GM23338 (cell line): ENCODE measurements at regions not wholly inside any gene's neighbourhood (a gene's known extent, or its start where the extent isn't known, plus 50 kb on each side); places are given as distances from the start of the nearest gene placed in this dataset.

ENCODE experiments used
- ATAC-seq: fragments of 200-7000 bp; cut with Tn5 transposase; 3 replicates; pipeline ENCODE4 v1.9.1; 2020
- DNase-seq: peaks from one replicate; pipeline ENCODE4 v3.0.0-alpha.2; 2015; ENCODE audit warnings: low spot score
- H2AFZ ChIP-seq: fragments of 200-600 bp; sonication (generic); 2 replicates; pipeline ENCODE4 v1.8.0; 2016; ENCODE audit warnings: antibody characterized with exemption, mild to moderate bottlenecking, moderate library complexity
- H3F3A ChIP-seq: fragments of 200-600 bp; sonication (generic); replicated peaks from 2 replicates; pipeline ENCODE4 v1.8.0; 2017; ENCODE audit warnings: antibody characterized with exemption, mixed run types, low read depth
- H3K27ac ChIP-seq: fragments of 200-600 bp; sonication (generic); 2 replicates; pipeline ENCODE4 v1.6.1; 2016; ENCODE audit warnings: low read depth
- H3K27me3 ChIP-seq: fragments of 200-600 bp; sonication (generic); 2 replicates; pipeline ENCODE4 v1.8.0; 2016; ENCODE audit warnings: mild to moderate bottlenecking, mixed run types, moderate library complexity; ENCODE audit not compliant: insufficient read depth
- H3K36me3 ChIP-seq: fragments of 200-600 bp; sonication (generic); 2 replicates; pipeline ENCODE4 v1.8.0; 2016; ENCODE audit warnings: mild to moderate bottlenecking; ENCODE audit not compliant: insufficient read depth
- H3K4me1 ChIP-seq: fragments of 200-600 bp; sonication (generic); 2 replicates; pipeline ENCODE4 v1.8.0; 2016; ENCODE audit warnings: mild to moderate bottlenecking, moderate library complexity; ENCODE audit not compliant: insufficient read depth
- H3K4me2 ChIP-seq: fragments of 200-600 bp; sonication (generic); 2 replicates; pipeline ENCODE4 v1.7.1; 2017; ENCODE audit warnings: mixed run types
- H3K4me3 ChIP-seq: fragments of 200-600 bp; sonication (generic); 2 replicates; pipeline ENCODE4 v1.6.1; 2016; ENCODE audit warnings: mixed run types
- H3K79me2 ChIP-seq: fragments of 200-600 bp; sonication (generic); replicated peaks from 2 replicates; pipeline ENCODE4 v1.8.0; 2017; ENCODE audit warnings: mild to moderate bottlenecking; ENCODE audit not compliant: insufficient read depth
- H3K9me2 ChIP-seq: fragments of 200-600 bp; sonication (generic); 2 replicates; pipeline ENCODE4 v1.8.0; 2017; ENCODE audit not compliant: insufficient read depth
- H4K20me1 ChIP-seq: fragments of 200-600 bp; sonication (generic); replicated peaks from 2 replicates; pipeline ENCODE4 v1.8.0; 2017; ENCODE audit warnings: mild to moderate bottlenecking; ENCODE audit not compliant: insufficient read depth
- H3K27ac Mint-ChIP-seq: 2 replicates; pipeline ENCODE4 v1.8.0; 2020; ENCODE audit warnings: inconsistent platforms, mild to moderate bottlenecking, moderate library complexity, mixed read lengths
- H3K27me3 Mint-ChIP-seq: 3 replicates; pipeline ENCODE4 v1.8.0; 2022; ENCODE audit warnings: low read depth, mild to moderate bottlenecking, moderate library complexity, mixed read lengths, inconsistent platforms; ENCODE audit not compliant: insufficient read depth, poor library complexity
- H3K36me3 Mint-ChIP-seq: 3 replicates; pipeline ENCODE4 v1.8.0; 2021; ENCODE audit warnings: low read depth, mild to moderate bottlenecking, inconsistent platforms, moderate library complexity, mixed read lengths
- H3K4me1 Mint-ChIP-seq: 3 replicates; pipeline ENCODE4 v1.8.0; 2020; ENCODE audit warnings: mild to moderate bottlenecking, inconsistent platforms, mixed read lengths
- H3K4me3 Mint-ChIP-seq: 3 replicates; pipeline ENCODE4 v1.8.0; 2021; ENCODE audit warnings: moderate library complexity, mild to moderate bottlenecking, inconsistent platforms, mixed read lengths
- H3K9me3 Mint-ChIP-seq: 3 replicates; pipeline ENCODE4 v1.8.0; 2020; ENCODE audit warnings: moderate library complexity, mild to moderate bottlenecking, inconsistent platforms, mixed read lengths
- CREB1 ChIP-seq: fragments of 250-450 bp; sonication (Bioruptor Pico); IDR thresholded peaks from 2 replicates; pipeline ENCODE4 v1.5.0; 2020; ENCODE audit warnings: low read depth, mild to moderate bottlenecking, moderate library complexity
- EZH2 ChIP-seq: fragments of 200-600 bp; sonication (generic); IDR thresholded peaks from one replicate; pipeline ENCODE4 v1.8.0; 2017; ENCODE audit warnings: antibody characterized with exemption, mild to moderate bottlenecking, low read depth; ENCODE audit not compliant: unreplicated experiment
- EZH2phosphoT487 ChIP-seq: fragments of 200-600 bp; sonication (generic); IDR thresholded peaks from one replicate; pipeline ENCODE4 v1.8.1; 2018; ENCODE audit warnings: antibody characterized with exemption; ENCODE audit not compliant: unreplicated experiment
- JUNB ChIP-seq: IDR thresholded peaks from one replicate; pipeline ENCODE4 v1.6.1; 2016; ENCODE audit warnings: antibody characterized with exemption; ENCODE audit not compliant: unreplicated experiment
- NANOG ChIP-seq: IDR thresholded peaks from 2 replicates; pipeline ENCODE4 v1.6.1; 2016; ENCODE audit warnings: antibody characterized with exemption, borderline replicate concordance
- POLR2AphosphoS5 ChIP-seq: IDR thresholded peaks from 2 replicates; pipeline ENCODE4 v1.6.1; 2016; ENCODE audit warnings: antibody characterized with exemption, low read depth
- STAT1 ChIP-seq: IDR thresholded peaks from one replicate; pipeline ENCODE4 v1.6.1; 2016; ENCODE audit warnings: antibody characterized with exemption; ENCODE audit not compliant: unreplicated experiment
- ZNF114 ChIP-seq: fragments of 250-450 bp; sonication (Bioruptor Pico); IDR thresholded peaks from 2 replicates; pipeline ENCODE4 v1.5.0; 2020; ENCODE audit warnings: mild to moderate bottlenecking, moderate library complexity
- ZNF331 ChIP-seq: fragments of 250-450 bp; sonication (Bioruptor Pico); IDR thresholded peaks from 2 replicates; pipeline ENCODE4 v1.5.0; 2020; ENCODE audit warnings: low read depth, mild to moderate bottlenecking, moderate library complexity
- TF ChIP-seq, protein P1 (sequence below): IDR thresholded peaks from 2 replicates; pipeline ENCODE4 v1.6.1; 2016; ENCODE audit warnings: antibody characterized with exemption
- TF ChIP-seq, protein P2 (sequence below): IDR thresholded peaks from one replicate; pipeline ENCODE4 v1.6.1; 2018; ENCODE audit warnings: antibody characterized with exemption; ENCODE audit not compliant: unreplicated experiment
- TF ChIP-seq, protein P3 (sequence below), 2 experiments: fragments of 200-600 bp in 1 of 2; sonication (generic) in 1 of 2; conservative IDR thresholded peaks; 2 replicates each; pipeline versions ENCODE4 v1.5.1 to v1.6.1; 2016 to 2017; ENCODE audit warnings: antibody characterized with exemption in 2 of 2, low read depth in 2 of 2, mild to moderate bottlenecking in 2 of 2, moderate library complexity in 1 of 2
- TF ChIP-seq, protein P4 (sequence below): fragments of 250-450 bp; sonication (Bioruptor Pico); IDR thresholded peaks from 2 replicates; pipeline ENCODE4 v1.5.0; 2020; ENCODE audit warnings: mild to moderate bottlenecking, moderate library complexity

DNA sequence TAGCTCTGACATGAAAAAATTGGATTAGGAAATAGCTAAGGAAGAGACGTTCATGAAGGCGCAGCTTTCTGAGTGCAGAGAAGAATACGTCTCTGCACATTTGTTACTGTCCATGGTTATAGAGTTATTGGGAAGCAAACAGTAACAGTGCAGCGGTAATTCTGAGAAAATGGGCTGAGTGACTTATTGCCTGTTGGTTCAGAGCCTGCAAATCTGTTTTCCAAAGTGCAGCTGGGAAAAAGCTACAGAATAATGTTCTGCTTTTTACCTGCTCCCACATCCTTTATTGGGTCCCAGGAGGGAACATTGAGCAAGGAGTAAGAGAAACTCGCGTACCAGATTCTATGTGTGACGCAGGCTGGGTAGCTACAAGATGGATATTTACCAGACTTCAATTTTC is 160.2 kb downstream of the BTBD3 start:
- no peak overlapping the region for H3K4me3 ChIP-seq
- no peak overlapping the region for H3K27ac ChIP-seq
- Mint-ChIP-seq H3K27me3 (peaks cover 1% of the 10 kb centered on the region), H3K27ac (no peak overlapping the region), H3K4me3 (no peak overlapping the region), H3K36me3 (no peaks in the 10 kb centered on the region), H3K9me3 (no peaks in the 10 kb centered on the region; the same call in 2 of the 3 replicates), H3K4me1 (peaks cover 3% of the 10 kb centered on the region; the same call in 2 of the 3 replicates)
- H3K4me2 ChIP-seq: no peak overlapping the region
- H3K27me3 ChIP-seq: no peaks in the 10 kb centered on the region
- H3K79me2 ChIP-seq: no peaks in the 10 kb centered on the region
- no peaks in the 10 kb centered on the region for H4K20me1 ChIP-seq
- TF ChIP-seq JUNB: no peak
- TF ChIP-seq CREB1 (CRISPR knock-in tag): no peak
- no peak for TF ChIP-seq EZH2phosphoT487
- TF ChIP-seq, protein P1, sequence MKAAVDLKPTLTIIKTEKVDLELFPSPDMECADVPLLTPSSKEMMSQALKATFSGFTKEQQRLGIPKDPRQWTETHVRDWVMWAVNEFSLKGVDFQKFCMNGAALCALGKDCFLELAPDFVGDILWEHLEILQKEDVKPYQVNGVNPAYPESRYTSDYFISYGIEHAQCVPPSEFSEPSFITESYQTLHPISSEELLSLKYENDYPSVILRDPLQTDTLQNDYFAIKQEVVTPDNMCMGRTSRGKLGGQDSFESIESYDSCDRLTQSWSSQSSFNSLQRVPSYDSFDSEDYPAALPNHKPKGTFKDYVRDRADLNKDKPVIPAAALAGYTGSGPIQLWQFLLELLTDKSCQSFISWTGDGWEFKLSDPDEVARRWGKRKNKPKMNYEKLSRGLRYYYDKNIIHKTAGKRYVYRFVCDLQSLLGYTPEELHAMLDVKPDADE: no peak
- TF ChIP-seq, protein P2, sequence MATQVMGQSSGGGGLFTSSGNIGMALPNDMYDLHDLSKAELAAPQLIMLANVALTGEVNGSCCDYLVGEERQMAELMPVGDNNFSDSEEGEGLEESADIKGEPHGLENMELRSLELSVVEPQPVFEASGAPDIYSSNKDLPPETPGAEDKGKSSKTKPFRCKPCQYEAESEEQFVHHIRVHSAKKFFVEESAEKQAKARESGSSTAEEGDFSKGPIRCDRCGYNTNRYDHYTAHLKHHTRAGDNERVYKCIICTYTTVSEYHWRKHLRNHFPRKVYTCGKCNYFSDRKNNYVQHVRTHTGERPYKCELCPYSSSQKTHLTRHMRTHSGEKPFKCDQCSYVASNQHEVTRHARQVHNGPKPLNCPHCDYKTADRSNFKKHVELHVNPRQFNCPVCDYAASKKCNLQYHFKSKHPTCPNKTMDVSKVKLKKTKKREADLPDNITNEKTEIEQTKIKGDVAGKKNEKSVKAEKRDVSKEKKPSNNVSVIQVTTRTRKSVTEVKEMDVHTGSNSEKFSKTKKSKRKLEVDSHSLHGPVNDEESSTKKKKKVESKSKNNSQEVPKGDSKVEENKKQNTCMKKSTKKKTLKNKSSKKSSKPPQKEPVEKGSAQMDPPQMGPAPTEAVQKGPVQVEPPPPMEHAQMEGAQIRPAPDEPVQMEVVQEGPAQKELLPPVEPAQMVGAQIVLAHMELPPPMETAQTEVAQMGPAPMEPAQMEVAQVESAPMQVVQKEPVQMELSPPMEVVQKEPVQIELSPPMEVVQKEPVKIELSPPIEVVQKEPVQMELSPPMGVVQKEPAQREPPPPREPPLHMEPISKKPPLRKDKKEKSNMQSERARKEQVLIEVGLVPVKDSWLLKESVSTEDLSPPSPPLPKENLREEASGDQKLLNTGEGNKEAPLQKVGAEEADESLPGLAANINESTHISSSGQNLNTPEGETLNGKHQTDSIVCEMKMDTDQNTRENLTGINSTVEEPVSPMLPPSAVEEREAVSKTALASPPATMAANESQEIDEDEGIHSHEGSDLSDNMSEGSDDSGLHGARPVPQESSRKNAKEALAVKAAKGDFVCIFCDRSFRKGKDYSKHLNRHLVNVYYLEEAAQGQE: no peak
- TF ChIP-seq STAT1: no peak
- TF ChIP-seq NANOG: no peak
- TF ChIP-seq, protein P3, sequence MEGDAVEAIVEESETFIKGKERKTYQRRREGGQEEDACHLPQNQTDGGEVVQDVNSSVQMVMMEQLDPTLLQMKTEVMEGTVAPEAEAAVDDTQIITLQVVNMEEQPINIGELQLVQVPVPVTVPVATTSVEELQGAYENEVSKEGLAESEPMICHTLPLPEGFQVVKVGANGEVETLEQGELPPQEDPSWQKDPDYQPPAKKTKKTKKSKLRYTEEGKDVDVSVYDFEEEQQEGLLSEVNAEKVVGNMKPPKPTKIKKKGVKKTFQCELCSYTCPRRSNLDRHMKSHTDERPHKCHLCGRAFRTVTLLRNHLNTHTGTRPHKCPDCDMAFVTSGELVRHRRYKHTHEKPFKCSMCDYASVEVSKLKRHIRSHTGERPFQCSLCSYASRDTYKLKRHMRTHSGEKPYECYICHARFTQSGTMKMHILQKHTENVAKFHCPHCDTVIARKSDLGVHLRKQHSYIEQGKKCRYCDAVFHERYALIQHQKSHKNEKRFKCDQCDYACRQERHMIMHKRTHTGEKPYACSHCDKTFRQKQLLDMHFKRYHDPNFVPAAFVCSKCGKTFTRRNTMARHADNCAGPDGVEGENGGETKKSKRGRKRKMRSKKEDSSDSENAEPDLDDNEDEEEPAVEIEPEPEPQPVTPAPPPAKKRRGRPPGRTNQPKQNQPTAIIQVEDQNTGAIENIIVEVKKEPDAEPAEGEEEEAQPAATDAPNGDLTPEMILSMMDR (conservative IDR thresholded peaks at IDR 0.05; ENCODE audit: low read depth in 2 of 2): no peak
- no peak for TF ChIP-seq EZH2
- no peak for TF ChIP-seq ZNF331 (CRISPR knock-in tag)
- TF ChIP-seq POLR2AphosphoS5: no peak
- TF ChIP-seq, protein P4, sequence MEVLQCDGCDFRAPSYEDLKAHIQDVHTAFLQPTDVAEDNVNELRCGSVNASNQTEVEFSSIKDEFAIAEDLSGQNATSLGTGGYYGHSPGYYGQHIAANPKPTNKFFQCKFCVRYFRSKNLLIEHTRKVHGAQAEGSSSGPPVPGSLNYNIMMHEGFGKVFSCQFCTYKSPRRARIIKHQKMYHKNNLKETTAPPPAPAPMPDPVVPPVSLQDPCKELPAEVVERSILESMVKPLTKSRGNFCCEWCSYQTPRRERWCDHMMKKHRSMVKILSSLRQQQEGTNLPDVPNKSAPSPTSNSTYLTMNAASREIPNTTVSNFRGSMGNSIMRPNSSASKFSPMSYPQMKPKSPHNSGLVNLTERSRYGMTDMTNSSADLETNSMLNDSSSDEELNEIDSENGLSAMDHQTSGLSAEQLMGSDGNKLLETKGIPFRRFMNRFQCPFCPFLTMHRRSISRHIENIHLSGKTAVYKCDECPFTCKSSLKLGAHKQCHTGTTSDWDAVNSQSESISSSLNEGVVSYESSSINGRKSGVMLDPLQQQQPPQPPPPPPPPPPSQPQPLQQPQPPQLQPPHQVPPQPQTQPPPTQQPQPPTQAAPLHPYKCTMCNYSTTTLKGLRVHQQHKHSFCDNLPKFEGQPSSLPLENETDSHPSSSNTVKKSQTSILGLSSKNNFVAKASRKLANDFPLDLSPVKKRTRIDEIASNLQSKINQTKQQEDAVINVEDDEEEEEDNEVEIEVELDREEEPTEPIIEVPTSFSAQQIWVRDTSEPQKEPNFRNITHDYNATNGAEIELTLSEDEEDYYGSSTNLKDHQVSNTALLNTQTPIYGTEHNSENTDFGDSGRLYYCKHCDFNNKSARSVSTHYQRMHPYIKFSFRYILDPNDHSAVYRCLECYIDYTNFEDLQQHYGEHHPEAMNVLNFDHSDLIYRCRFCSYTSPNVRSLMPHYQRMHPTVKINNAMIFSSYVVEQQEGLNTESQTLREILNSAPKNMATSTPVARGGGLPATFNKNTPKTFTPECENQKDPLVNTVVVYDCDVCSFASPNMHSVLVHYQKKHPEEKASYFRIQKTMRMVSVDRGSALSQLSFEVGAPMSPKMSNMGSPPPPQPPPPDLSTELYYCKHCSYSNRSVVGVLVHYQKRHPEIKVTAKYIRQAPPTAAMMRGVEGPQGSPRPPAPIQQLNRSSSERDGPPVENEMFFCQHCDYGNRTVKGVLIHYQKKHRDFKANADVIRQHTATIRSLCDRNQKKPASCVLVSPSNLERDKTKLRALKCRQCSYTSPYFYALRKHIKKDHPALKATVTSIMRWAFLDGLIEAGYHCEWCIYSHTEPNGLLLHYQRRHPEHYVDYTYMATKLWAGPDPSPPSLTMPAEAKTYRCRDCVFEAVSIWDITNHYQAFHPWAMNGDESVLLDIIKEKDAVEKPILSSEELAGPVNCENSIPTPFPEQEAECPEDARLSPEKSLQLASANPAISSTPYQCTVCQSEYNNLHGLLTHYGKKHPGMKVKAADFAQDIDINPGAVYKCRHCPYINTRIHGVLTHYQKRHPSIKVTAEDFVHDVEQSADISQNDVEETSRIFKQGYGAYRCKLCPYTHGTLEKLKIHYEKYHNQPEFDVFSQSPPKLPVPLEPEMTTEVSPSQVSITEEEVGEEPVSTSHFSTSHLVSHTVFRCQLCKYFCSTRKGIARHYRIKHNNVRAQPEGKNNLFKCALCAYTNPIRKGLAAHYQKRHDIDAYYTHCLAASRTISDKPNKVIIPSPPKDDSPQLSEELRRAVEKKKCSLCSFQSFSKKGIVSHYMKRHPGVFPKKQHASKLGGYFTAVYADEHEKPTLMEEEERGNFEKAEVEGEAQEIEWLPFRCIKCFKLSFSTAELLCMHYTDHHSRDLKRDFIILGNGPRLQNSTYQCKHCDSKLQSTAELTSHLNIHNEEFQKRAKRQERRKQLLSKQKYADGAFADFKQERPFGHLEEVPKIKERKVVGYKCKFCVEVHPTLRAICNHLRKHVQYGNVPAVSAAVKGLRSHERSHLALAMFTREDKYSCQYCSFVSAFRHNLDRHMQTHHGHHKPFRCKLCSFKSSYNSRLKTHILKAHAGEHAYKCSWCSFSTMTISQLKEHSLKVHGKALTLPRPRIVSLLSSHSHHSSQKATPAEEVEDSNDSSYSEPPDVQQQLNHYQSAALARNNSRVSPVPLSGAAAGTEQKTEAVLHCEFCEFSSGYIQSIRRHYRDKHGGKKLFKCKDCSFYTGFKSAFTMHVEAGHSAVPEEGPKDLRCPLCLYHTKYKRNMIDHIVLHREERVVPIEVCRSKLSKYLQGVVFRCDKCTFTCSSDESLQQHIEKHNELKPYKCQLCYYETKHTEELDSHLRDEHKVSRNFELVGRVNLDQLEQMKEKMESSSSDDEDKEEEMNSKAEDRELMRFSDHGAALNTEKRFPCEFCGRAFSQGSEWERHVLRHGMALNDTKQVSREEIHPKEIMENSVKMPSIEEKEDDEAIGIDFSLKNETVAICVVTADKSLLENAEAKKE (CRISPR knock-in tag): no peak
- no peak for TF ChIP-seq ZNF114 (CRISPR knock-in tag)
- H3K36me3 ChIP-seq: no peaks in the 10 kb centered on the region
- ATAC-seq: no peak
- peaks cover 10% of the 10 kb centered on the region; the same call in 1 of the 2 replicates for H3K9me2 ChIP-seq
- DNase-seq: no peak
- no peak overlapping the region for H2AFZ ChIP-seq
- H3K4me1 ChIP-seq: no peaks in the 10 kb centered on the region
- no peaks in the 10 kb centered on the region for H3F3A ChIP-seq
